ENCODE measurements at regions not wholly inside any gene's neighbourhood (a gene's known extent, or its start where the extent isn't known, plus 50 kb on each side); places are given as distances from the start of the nearest gene placed in this dataset.

GRCh38 chr6:74674377-74674776, 531.5 kb downstream of the COL12A1 start:
- DNase-seq (no peak), ATAC-seq (ENCODE audit: poor library complexity) (no peak)
- intact Hi-C loops (cut with DNase I): no loop called here

- intact Hi-C loops (cut with DNase I): no loop called here
- ATAC-seq (ENCODE audit: poor library complexity): no peak
Observed at GRCh38 chr6:74671558-74672025, 534.3 kb downstream of the COL12A1 start.

GRCh38 chr6:74658391-74658790, 547.5 kb downstream of the COL12A1 start:
- intact Hi-C loops (cut with DNase I): no loop called here
- ATAC-seq (ENCODE audit: poor library complexity) (no peak), DNase-seq (no peak)

More at GRCh38 chr6:74671558-74672025, 534.3 kb downstream of the COL12A1 start:
- no peak for DNase-seq

DNA sequence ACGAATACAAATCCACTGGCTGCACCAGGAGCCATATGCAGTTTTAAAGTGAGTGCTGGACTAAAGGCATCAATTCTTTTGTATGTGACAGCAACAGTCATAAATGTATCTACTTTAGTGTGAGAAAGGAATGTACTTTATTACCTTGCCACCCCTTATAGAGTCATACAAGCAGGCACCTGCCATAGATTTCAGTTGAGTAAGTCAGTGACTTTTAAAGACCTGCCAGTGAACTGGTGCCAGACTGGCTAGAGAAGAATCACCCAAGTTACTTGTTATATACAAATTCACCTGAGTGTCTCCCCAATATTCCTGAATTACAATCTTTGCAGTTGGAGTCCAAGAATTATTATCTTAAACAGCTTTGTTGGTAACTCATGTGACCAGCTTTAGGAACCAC, 547.9 kb downstream of the COL12A1 start:
- ATAC-seq (ENCODE audit: poor library complexity): no peak
- intact Hi-C loops (cut with DNase I): no loop called here
- no peak for DNase-seq

GRCh38 chr6:74657011-74657410, 548.8 kb downstream of the COL12A1 start:
- intact Hi-C loops (cut with DNase I): no loop called here
- DNase-seq (no peak), ATAC-seq (ENCODE audit: poor library complexity) (no peak)

GRCh38 chr6:74656453-74656852, 549.4 kb downstream of the COL12A1 start:
- intact Hi-C loops (cut with DNase I): no loop called here
- DNase-seq: no peak
- ATAC-seq (ENCODE audit: poor library complexity): no peak

GRCh38 chr6:74654296-74654695, 551.6 kb downstream of the COL12A1 start:
- ATAC-seq (ENCODE audit: poor library complexity) (no peak), DNase-seq (no peak)
- intact Hi-C loops (cut with DNase I): no loop called here

DNA sequence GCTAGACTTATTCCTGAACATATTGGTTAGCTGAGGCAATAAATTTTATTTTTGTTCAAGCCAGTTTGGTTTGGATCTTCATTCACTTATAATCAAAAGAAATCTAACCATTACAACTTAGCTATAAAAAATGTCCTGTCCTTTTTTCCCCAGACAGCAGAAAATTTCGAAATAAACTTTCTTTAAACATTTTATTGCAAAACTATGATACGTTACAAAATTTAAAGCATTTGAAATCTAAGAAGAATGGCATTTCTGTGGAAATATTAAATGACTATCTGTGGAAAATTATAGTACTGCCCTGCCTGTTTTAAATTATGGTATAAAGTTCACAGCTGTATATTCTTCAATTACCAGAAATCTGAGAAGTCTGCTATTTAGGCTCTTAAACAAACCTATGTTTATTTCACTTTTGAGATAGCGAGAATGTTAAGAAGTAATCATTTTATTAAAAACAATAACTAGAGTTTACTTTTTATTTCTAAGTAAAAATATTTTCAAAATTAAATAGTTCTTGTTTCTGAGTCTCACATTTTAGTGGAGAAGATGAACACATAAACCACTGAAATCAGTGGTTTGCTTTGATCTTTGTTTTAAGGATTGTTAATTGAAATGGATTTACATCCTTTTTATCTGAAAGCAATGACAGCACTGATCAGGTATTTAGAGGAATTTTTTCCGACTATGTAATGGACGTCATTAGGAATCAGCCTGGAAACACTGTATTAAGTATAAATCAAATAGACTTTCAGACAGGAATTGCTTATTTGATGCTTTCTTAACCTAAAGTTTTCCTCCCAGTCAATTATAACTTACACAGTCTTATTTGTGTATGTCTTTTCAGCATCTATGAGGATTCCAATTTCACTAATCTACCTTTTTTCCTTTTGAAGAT, 553.7 kb downstream of the COL12A1 start:
- ATAC-seq (ENCODE audit: poor library complexity) (no peak), DNase-seq (no peak)
- intact Hi-C loops (cut with DNase I): no loop called here

DNA sequence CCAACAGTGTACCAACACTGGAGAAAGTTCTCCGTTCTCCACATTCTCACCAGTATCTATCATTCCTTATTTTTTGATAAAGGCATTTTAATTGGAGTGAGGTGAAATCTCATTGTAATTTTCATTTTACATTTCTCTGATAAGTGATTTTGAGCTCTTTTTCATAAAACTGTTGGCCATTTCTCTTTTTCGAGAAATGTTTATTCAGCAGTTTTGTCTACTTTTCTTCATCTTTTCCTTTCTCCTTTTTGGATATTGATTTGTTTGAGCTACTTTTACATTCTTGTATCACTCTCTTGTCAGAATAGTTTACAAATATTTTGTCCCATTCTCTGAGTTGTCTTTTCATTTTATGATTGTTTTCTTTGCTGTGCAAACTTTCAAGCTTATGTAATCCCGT, 555.2 kb downstream of the COL12A1 start:
- DNase-seq (no peak), ATAC-seq (ENCODE audit: poor library complexity) (no peak)
- intact Hi-C loops (cut with DNase I): no loop called here

- DNase-seq: no peak
- intact Hi-C loops (cut with DNase I): no loop called here
- no peak for ATAC-seq (ENCODE audit: poor library complexity)
Observed at GRCh38 chr6:74646461-74646860, 559.4 kb downstream of the COL12A1 start.

DNA sequence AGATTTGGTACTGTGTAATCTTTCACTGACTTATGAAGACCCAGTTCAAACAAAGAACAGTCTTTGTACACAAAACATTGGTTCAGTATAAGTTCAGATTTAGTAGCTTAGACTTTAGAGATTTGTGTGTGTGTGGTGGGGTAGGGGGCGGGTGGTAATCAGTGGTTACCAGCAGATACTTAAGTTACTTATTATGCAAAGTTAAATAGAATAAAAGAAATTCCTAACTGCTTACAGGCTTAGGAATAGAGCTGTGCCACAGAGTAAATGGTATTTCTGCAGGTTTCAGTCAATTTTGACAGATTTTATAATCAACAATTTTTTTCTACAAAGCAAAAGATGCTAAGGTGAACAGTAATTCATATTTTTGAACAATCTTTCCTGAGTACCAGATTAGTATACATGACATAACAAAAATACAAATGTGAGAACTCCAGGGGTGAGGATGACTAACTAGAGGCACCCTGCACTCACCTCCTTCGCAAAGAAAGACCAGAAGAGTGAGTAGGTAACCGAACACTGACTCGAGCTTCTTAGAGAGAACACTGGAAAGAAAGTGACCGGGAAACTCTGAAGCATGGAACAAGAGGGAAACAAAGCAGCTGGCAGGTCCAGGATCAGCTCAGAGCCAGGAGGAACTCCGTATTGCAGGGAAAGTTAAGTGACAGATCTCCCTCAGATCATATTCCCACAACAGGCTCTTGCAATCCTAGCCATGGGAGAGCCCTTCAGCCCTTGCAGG, 560.6 kb downstream of the COL12A1 start:
- DNase-seq (no peak), ATAC-seq (ENCODE audit: poor library complexity) (no peak)
- intact Hi-C loops (cut with DNase I): no loop called here

GRCh38 chr6:74642101-74642500, 563.8 kb downstream of the COL12A1 start:
- intact Hi-C loops (cut with DNase I): no loop called here
- DNase-seq (no peak), ATAC-seq (ENCODE audit: poor library complexity) (no peak)

GRCh38 chr6:74638412-74638811, 567.4 kb downstream of the COL12A1 start:
- ATAC-seq (ENCODE audit: poor library complexity) (no peak), DNase-seq (no peak)
- intact Hi-C loops (cut with DNase I): no loop called here

DNA sequence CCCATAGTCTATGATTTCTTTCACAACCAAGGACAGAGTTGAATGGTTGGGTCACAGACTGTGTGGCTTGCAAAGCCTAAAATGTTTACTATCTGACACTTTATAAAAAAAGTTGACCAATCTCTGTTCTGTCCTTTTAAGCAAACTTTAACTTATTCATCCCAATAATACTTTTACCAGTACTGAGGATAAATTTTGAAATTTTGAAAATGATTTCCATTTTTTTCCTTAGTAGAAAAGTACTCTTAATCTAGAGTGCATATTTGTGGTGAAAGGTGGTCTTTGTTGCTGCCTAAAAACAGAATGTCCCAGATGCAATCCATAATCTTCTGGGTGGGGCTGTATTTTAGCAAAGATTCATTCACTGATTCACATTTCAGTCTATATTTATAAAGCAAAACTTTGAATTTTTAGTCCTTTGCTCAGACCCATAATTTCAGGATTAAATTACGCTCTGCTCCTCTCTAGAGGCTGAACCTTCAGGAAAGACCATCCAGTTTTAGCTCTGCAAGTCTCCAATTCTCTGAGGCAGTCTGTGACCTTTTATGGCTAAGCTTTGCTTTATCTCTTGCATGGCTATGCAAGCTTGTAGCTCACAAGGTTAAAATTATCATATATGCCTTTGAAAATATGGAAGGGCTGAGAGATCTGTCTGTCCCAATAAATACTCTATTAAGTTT, 573.5 kb downstream of the COL12A1 start:
- no peak for ATAC-seq (ENCODE audit: poor library complexity)
- intact Hi-C loops (cut with DNase I): no loop called here
- no peak for DNase-seq

GRCh38 chr6:74631564-74631963, 574.3 kb downstream of the COL12A1 start:
- ATAC-seq (ENCODE audit: poor library complexity): no peak
- DNase-seq: no peak
- intact Hi-C loops (cut with DNase I): no loop called here

DNA sequence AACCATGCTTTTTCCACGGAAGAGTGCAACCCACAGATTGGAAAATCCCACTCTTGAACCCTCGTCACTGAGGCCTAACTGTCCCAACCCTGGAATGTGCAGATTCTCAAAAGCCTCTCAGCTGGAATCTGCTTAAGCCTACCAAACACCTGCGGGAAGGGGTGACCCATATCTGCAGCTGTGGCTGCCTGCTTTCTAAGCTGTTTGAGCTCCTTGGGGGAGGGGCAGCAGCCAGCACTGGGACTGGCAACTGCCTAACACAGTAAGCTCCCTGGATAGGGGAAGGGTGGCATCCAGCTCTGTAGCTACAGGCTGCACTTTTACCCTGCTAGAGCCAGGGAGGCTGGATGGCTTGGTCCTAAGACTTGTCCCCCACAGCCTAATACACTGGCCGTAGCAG, 579.6 kb downstream of the COL12A1 start:
- ATAC-seq (ENCODE audit: poor library complexity) (no peak), DNase-seq (no peak)
- intact Hi-C loops (cut with DNase I): no loop called here

DNA sequence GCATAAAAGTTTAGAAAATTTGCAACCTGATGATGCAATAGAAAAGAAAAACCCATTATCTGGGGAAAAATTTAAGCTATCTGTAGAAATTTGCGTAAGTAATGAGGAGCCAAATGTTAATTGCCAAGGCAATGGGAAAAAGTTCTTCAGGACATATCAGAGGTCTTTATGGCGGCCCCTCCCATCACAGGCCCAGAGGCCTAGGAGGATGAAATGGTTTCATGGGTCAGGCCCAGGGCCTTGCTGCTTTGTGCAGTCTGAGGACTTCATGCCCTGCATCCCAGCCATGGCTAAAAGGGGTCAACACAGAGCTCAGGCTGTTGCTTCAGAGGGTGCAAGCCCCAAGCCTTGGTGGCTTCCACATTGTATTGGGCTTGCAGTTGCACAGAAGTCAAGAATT, 582.8 kb downstream of the COL12A1 start:
- no peak for ATAC-seq (ENCODE audit: poor library complexity)
- intact Hi-C loops (cut with DNase I): no loop called here
- no peak for DNase-seq

DNA sequence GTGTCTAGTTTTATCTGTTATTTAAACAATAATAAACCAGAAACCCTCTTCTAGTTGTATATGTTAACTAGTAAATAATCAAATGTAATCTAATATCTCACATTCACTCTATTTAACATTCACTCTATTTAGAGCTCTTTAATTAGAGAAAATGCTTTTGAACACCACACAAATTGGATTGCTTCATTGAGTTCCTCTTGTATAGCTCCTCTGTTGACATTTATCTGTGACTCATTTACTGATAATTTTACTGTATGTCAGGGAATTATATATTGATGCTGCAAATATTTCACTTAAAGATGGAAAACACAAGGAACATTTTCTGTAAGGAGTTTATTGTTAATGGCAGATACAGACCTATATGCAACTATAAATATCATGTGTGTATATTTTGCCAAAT, 594.6 kb downstream of the COL12A1 start:
- intact Hi-C loops (cut with DNase I): no loop called here
- no peak for ATAC-seq (ENCODE audit: poor library complexity)
- no peak for DNase-seq

DNA sequence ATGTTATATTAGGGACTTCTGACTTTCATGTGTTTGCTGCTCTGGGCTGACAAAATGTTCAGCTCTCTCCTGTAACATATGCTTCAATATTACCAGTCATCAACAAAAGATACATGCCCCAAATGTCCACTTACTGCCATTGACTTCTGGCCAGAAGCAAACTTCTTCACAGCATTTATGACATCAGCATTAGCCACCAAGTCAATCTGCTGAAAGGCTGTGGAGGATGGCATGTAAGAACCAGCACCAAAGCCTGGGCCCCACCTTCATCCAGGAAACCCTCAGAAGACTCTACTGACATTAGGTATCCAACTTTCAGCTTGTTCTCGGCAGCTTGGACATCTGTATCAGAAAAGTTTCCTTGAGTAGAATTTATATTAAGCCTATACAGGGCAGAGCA, 595.5 kb downstream of the COL12A1 start:
- intact Hi-C loops (cut with DNase I): no loop called here
- ATAC-seq (ENCODE audit: poor library complexity): no peak
- no peak for DNase-seq

DNA sequence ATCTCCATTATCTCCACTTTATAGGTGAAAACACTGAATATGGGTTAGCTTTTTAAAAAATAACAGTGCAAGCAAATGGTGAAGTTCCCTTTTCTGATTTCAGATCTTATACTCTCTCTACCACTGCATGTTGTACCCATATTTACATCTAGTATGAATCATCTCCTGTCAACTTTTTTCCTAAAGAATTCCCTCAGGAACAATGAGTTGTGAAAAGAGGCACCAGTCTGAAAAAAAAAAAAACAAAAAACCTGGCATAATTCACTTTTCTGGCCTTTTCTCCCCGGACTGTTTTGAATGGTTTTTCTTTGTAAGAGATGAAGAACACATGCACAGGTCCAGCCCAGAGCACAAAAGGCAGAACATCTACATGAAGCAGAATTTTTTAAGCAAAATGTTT, 596.0 kb downstream of the COL12A1 start:
- no peak for ATAC-seq (ENCODE audit: poor library complexity)
- intact Hi-C loops (cut with DNase I): no loop called here
- DNase-seq: no peak
